ENCODE measurements at regions not wholly inside any gene's neighbourhood (a gene's known extent, or its start where the extent isn't known, plus 50 kb on each side); places are given as distances from the start of the nearest gene placed in this dataset.

GRCh38 chr7:46993396-46993795, 588.5 kb downstream of the TNS3 start:
- TF ChIP-seq EZH2 (IDR thresholded peaks at IDR 0.05; ENCODE audit: insufficient read depth, low read length) = no peak
- TF ChIP-seq CTCF (IDR thresholded peaks at IDR 0.05; ENCODE audit: insufficient read depth, low read depth, low read length) = no peak
